SJSA1 (cell line): ENCODE measurements at regions not wholly inside any gene's neighbourhood (a gene's known extent, or its start where the extent isn't known, plus 50 kb on each side); places are given as distances from the start of the nearest gene placed in this dataset.

Experiments
- DNase-seq, 2 experiments: peaks; one replicate each; pipeline ENCODE4 v3.0.0-alpha.2; 2015 to 2020; ENCODE audit warnings: low spot score in 2 of 2, low read depth in 1 of 2
- H3K27ac ChIP-seq: fragments of 250-450 bp; sonication (Bioruptor Pico); 2 replicates; pipeline ENCODE4 v1.5.1; 2020; ENCODE audit warnings: mild to moderate bottlenecking, moderate library complexity
- H3K27me3 ChIP-seq: fragments of 250-450 bp; sonication (Bioruptor Pico); replicated peaks from 2 replicates; pipeline ENCODE4 v1.5.1; 2020; ENCODE audit warnings: mild to moderate bottlenecking, moderate library complexity
- H3K36me3 ChIP-seq: fragments of 250-450 bp; sonication (Bioruptor Pico); 2 replicates; pipeline ENCODE4 v1.5.1; 2020; ENCODE audit warnings: mild to moderate bottlenecking
- H3K4me1 ChIP-seq: fragments of 250-450 bp; sonication (Bioruptor Pico); replicated peaks from 2 replicates; pipeline ENCODE4 v1.6.1; 2021; ENCODE audit warnings: mild to moderate bottlenecking
- H3K4me3 ChIP-seq: fragments of 250-450 bp; sonication (Bioruptor Pico); 2 replicates; pipeline ENCODE4 v1.5.1; 2020; ENCODE audit warnings: mild to moderate bottlenecking
- H3K9me3 ChIP-seq: fragments of 250-450 bp; sonication (Bioruptor Pico); replicated peaks from 2 replicates; pipeline ENCODE4 v1.5.1; 2020; ENCODE audit warnings: mild to moderate bottlenecking

DNA sequence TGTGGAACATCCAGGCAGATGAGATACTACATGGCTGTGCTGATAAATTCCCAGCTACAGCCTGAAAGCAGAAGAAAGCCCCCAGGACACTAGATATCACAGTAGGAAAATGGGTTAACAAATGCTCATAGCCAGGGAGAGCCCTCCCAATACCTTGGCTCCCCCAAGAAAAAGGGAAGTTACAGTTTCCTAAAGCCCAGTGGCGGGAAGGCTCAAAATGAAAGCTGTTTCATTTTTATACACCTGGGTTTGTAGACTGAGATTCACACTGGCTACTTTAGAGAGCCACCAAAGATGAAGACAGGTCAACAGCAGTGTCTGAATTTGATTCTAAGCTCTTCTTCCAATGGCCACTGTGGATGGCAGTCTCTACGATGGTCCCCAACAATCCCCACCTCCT is 55.0 kb upstream of the TOPAZ1 start:
- DNase-seq, result no peak
- Histone ChIP-seq H3K9me3 (no peaks in the 10 kb centered on the region), H3K27me3 (no peaks in the 10 kb centered on the region), H3K4me1 (no peaks in the 10 kb centered on the region), H3K36me3 (no peaks in the 10 kb centered on the region), H3K4me3 (no peak overlapping the region), H3K27ac (no peak overlapping the region)
